22Rv1 (cell line): ENCODE measurements at regions not wholly inside any gene's neighbourhood (a gene's known extent, or its start where the extent isn't known, plus 50 kb on each side); places are given as distances from the start of the nearest gene placed in this dataset.

Experiments used
- CTCF ChIP-seq: fragments of 450-650 bp; IDR thresholded peaks from 2 replicates; pipeline ENCODE4 v1.5.1; 2017; ENCODE audit warnings: mild to moderate bottlenecking
- ZFX ChIP-seq: fragments of 450-650 bp; IDR thresholded peaks from 2 replicates; pipeline ENCODE4 v1.6.1; 2017; ENCODE audit warnings: antibody characterized with exemption, borderline replicate concordance

- TF ChIP-seq CTCF: no peak
- no peak for TF ChIP-seq ZFX
These were observed 610.0 kb downstream of the RNF144A start for GRCh38 chr2:7527165-7527722.
